HepG2 (cell line): ENCODE measurements at regions not wholly inside any gene's neighbourhood (a gene's known extent, or its start where the extent isn't known, plus 50 kb on each side); places are given as distances from the start of the nearest gene placed in this dataset.
A peak's percentile ranks its signal among the peaks of the same experiment; 100 is the strongest.

ENCODE experiments used
- BRF2 ChIP-seq: sonication (generic); formaldehyde crosslinking; IDR thresholded peaks from 2 replicates; pipeline ENCODE4 v1.8.1; 2022; ENCODE audit warnings: mild to moderate bottlenecking, missing genetic modification reagents
- CREB1 ChIP-seq, 2 experiments: fragments of 450-650 bp in 1 of 2; IDR thresholded peaks; 2 replicates each; pipeline ENCODE4 v1.6.1; 2016 to 2017; ENCODE audit warnings: control low read depth in 1 of 2, mild to moderate bottlenecking in 1 of 2, missing compliant biosample characterization in 1 of 2, missing genetic modification characterization in 1 of 2
- CREM ChIP-seq, 2 experiments: sonication (generic) in 1 of 2; formaldehyde crosslinking in 1 of 2; IDR thresholded peaks; 2 replicates each; pipeline versions ENCODE4 v1.4.0 to v1.6.1; 2016 to 2020; ENCODE audit warnings: antibody characterized with exemption in 1 of 2, mild to moderate bottlenecking in 1 of 2, missing genetic modification reagents in 1 of 2
- FOXA1 ChIP-seq, 2 experiments: fragments of 450-650 bp in 1 of 2; sonication (generic) in 1 of 2; formaldehyde crosslinking in 1 of 2; IDR thresholded peaks; 2 replicates each; pipeline versions ENCODE4 v1.4.0 to v1.6.1; 2016 to 2020; ENCODE audit warnings: missing genetic modification reagents in 1 of 2
- FOXJ3 ChIP-seq: sonication (generic); formaldehyde crosslinking; IDR thresholded peaks from 2 replicates; pipeline ENCODE4 v1.4.0; 2020; ENCODE audit warnings: missing genetic modification reagents, mild to moderate bottlenecking, borderline replicate concordance
- HNF4A ChIP-seq: sonication (generic); formaldehyde crosslinking; IDR thresholded peaks from 2 replicates; pipeline ENCODE4 v1.4.0; 2020; ENCODE audit warnings: missing genetic modification reagents
- ISL2 ChIP-seq: sonication (generic); formaldehyde crosslinking; IDR thresholded peaks from 2 replicates; pipeline ENCODE4 v1.5.0; 2020; ENCODE audit warnings: missing genetic modification reagents
- SP5 ChIP-seq: IDR thresholded peaks from 2 replicates; pipeline ENCODE4 v1.6.1; 2016; ENCODE audit warnings: low read depth, borderline replicate concordance
- THAP11 ChIP-seq: IDR thresholded peaks from 2 replicates; pipeline ENCODE4 v1.6.1; 2016; ENCODE audit warnings: missing biosample characterization, missing genetic modification reagents
- ZNF772 ChIP-seq: sonication (generic); formaldehyde crosslinking; IDR thresholded peaks from 2 replicates; pipeline ENCODE4 v1.5.0; 2020; ENCODE audit warnings: mild to moderate bottlenecking, missing genetic modification reagents
- TF ChIP-seq, protein P1 (sequence below): sonication (generic); formaldehyde crosslinking; conservative IDR thresholded peaks from 2 replicates; pipeline ENCODE4 v1.4.0; 2020; ENCODE audit warnings: mild to moderate bottlenecking, missing genetic modification reagents, moderate library complexity
- TF ChIP-seq, protein P2 (sequence below): sonication (generic); formaldehyde crosslinking; IDR thresholded peaks from 2 replicates; pipeline ENCODE4 v1.4.0; 2020; ENCODE audit warnings: missing genetic modification reagents, borderline replicate concordance
- TF ChIP-seq, protein P3 (sequence below): IDR thresholded peaks from 2 replicates; pipeline ENCODE4 v1.6.1; 2016; ENCODE audit warnings: missing biosample characterization, missing genetic modification reagents, low read depth

- TF ChIP-seq, protein P1, sequence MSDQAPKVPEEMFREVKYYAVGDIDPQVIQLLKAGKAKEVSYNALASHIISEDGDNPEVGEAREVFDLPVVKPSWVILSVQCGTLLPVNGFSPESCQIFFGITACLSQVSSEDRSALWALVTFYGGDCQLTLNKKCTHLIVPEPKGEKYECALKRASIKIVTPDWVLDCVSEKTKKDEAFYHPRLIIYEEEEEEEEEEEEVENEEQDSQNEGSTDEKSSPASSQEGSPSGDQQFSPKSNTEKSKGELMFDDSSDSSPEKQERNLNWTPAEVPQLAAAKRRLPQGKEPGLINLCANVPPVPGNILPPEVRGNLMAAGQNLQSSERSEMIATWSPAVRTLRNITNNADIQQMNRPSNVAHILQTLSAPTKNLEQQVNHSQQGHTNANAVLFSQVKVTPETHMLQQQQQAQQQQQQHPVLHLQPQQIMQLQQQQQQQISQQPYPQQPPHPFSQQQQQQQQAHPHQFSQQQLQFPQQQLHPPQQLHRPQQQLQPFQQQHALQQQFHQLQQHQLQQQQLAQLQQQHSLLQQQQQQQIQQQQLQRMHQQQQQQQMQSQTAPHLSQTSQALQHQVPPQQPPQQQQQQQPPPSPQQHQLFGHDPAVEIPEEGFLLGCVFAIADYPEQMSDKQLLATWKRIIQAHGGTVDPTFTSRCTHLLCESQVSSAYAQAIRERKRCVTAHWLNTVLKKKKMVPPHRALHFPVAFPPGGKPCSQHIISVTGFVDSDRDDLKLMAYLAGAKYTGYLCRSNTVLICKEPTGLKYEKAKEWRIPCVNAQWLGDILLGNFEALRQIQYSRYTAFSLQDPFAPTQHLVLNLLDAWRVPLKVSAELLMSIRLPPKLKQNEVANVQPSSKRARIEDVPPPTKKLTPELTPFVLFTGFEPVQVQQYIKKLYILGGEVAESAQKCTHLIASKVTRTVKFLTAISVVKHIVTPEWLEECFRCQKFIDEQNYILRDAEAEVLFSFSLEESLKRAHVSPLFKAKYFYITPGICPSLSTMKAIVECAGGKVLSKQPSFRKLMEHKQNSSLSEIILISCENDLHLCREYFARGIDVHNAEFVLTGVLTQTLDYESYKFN (CRISPR knock-in tag) = peak; percentile 53
- peak; percentile 35 for TF ChIP-seq HNF4A (CRISPR knock-in tag)
- TF ChIP-seq, protein P2, sequence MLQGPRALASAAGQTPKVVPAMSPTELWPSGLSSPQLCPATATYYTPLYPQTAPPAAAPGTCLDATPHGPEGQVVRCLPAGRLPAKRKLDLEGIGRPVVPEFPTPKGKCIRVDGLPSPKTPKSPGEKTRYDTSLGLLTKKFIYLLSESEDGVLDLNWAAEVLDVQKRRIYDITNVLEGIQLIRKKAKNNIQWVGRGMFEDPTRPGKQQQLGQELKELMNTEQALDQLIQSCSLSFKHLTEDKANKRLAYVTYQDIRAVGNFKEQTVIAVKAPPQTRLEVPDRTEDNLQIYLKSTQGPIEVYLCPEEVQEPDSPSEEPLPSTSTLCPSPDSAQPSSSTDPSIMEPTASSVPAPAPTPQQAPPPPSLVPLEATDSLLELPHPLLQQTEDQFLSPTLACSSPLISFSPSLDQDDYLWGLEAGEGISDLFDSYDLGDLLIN = no peak
- TF ChIP-seq FOXA1 (IDR thresholded peaks at IDR 0.05) = no peak
- peak; percentile 39; the same call in 1 of the 2 replicates for TF ChIP-seq FOXA1 (CRISPR knock-in tag; IDR thresholded peaks at IDR 0.05)
- TF ChIP-seq SP5 (CRISPR knock-in tag) = 0 out of 2 replicates have a peak, but pooled peaks have one; percentile 21
- TF ChIP-seq CREB1 (IDR thresholded peaks at IDR 0.05) = no peak
- peak; percentile 31; the same call in 1 of the 2 replicates for TF ChIP-seq CREB1 (CRISPR knock-in tag; IDR thresholded peaks at IDR 0.05)
- no peak for TF ChIP-seq ZNF772 (CRISPR knock-in tag)
- TF ChIP-seq, protein P3, sequence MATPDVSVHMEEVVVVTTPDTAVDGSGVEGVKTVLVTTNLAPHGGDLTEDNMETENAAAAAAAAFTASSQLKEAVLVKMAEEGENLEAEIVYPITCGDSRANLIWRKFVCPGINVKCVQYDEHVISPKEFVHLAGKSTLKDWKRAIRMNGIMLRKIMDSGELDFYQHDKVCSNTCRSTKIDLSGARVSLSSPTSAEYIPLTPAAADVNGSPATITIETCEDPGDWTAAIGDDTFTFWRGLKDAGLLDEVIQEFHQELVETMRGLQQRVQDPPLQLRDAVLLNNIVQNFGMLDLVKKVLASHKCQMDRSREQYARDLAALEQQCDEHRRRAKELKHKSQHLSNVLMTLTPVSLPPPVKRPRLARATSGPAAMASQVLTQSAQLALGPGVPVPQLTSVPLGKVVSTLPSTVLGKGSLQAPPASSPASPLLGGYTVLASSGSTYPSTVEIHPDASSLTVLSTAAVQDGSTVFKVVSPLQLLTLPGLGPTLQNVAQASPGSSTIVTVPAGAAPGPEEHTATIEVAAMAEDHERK (CRISPR knock-in tag) = no peak
- no peak for TF ChIP-seq BRF2 (CRISPR knock-in tag)
- TF ChIP-seq CREM (IDR thresholded peaks at IDR 0.05) = peak; percentile 36; the same call in 1 of the 2 replicates
- no peak for TF ChIP-seq CREM (CRISPR knock-in tag; IDR thresholded peaks at IDR 0.05)
- TF ChIP-seq FOXJ3 = 0 out of 2 replicates have a peak, but pooled peaks have one; percentile 16
- TF ChIP-seq THAP11 (CRISPR knock-in tag) = no peak
- TF ChIP-seq ISL2 (CRISPR knock-in tag) = peak; percentile 32; the same call in 1 of the 2 replicates
Observed at GRCh38 chr15:93954985-93955571, 276.3 kb upstream of the MCTP2 start (continued).
